ENCODE measurements at regions not wholly inside any gene's neighbourhood (a gene's known extent, or its start where the extent isn't known, plus 50 kb on each side); places are given as distances from the start of the nearest gene placed in this dataset.

DNA sequence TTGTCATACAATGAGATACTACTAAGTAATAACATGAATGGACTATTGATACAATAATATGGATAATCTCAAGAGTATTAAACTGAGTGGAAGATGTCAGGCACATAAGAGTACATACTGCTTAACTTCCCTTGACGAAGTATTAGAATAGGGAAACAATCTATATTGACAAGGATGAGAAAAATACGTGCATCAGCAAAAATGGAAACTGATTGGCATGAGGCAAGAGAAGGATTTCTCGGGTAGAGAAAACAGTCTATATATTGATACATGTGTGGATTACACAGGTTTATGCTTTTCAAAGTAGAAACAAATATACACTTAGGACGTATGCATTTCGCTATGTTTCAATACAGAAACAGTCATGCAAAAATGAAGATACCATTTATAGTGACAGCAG is 57.4 kb downstream of the PRR20E start:
- no peak for DNase-seq

DNA sequence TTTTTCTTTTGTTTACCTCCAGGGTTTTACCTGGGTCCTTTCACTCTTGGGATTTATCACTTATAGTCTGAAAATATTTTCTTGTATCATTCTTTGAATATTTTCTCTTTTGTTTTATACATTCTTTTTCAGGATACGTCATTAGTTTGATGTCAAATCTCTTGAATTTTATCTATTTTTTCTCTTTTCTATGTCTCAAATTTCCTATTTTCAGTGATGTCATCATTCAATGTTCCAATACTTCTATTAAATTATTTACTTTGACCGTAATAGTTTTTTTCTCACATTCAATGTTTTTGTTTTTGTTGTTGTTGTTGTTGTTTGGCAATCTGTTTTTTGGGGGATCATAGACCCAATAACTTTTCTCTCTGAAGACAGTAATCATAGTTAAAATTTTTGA is 83.5 kb downstream of the PRR20E start:
- DNase-seq, result no peak

- no peak for DNase-seq
Measured at GRCh38 chr13:57253551-57253950, 86.6 kb downstream of the PRR20E start.

DNA sequence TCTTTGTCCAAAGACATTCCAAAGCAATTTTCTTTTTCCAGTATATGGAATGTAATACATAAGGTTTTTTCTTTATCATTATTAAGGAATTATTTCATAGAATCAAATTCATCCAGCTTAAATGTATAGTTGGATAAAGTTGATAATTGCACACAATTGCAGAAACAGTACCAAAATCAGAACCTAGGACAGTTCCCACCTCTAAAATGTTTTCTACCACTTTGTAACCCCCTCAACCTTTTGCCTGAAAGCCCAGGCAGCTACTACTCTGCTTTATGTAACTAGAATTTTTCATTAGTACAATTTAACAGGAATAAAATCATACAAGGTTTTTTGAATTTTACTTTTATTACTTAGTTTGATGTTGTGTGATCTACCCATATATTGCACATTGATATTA is 98.0 kb downstream of the PRR20E start:
- DNase-seq, result no peak

DNA sequence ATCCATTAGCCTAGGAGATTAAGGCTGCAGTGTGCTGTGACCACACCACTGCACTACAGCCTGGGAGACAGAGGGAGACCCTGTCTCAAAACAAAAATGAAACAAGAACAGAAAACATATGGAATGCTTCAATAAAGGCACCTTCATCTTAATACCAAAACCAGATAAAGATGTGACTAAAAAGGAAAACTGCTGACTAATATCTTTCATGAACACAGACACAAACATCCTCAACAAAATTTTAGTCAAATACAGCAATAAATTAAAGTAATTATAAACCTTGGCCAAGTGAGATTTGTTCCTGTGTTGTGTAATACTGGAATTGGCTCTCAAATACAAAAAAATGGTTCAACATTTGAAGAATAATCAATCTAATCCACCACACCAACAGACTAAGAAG is 103.5 kb downstream of the PRR20E start:
- DNase-seq, result no peak

- DNase-seq, result peak in 1 of 5 experiments; percentile 11
Measured at GRCh38 chr13:57286511-57287098, 119.6 kb downstream of the PRR20E start.

DNA sequence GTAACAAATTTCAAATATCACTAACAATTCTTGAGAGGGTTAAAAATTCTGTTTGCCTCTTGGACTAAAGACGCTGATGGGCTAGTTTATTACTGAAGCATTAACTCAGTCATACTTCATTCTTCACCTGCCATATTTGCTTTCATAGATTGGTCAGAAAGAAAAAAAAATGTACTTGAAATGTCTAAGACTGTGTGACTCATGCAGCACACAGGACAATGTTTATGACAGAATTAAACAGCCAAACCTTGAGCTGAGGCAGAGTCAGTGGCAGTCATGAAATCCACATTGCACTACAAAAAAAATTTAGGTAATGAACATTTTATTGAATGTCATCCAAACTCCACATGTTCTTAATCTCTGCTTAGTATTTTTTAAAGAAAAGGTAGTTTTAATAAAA is 135.6 kb downstream of the PRR20E start:
- no peak for DNase-seq

GRCh38 chr13:57311009-57311586 is 144.1 kb downstream of the PRR20E start:
- no peak for DNase-seq

DNA sequence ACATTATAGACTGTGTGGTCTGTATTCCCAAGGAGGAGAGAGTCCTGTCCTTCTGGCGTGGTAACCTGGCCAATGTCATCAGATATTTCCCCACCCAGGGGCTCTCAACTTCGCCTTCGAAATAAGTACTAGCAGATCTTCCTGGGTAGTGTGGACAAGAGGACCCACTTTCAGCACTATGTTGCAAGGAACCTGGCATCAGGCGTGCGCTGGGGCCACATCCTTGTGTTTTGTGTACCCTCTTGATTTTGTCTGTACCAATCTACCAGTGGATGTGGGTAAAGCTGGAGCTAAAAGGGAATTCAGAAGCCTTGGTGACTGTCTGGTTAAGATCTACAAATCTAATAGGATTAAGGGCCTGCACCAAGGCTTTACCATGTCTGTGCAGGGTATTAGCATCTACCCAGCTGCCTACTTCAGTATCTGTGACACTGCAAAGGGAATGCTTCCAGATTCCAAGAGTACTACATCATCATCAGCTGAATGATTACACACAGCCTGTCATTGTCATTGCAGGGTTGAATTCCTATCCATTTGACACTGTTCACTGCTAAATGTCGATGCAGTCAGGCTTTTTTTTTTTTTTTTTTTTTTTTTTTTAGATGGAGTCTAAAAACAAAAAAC is 148.0 kb downstream of the PRR20E start:
- DNase-seq, result no peak

GRCh38 chr13:57326532-57326931 is 159.5 kb downstream of the PRR20E start:
- DNase-seq, result no peak

- no peak for DNase-seq
Measured at GRCh38 chr13:57340878-57341277, 173.9 kb downstream of the PRR20E start.

DNA sequence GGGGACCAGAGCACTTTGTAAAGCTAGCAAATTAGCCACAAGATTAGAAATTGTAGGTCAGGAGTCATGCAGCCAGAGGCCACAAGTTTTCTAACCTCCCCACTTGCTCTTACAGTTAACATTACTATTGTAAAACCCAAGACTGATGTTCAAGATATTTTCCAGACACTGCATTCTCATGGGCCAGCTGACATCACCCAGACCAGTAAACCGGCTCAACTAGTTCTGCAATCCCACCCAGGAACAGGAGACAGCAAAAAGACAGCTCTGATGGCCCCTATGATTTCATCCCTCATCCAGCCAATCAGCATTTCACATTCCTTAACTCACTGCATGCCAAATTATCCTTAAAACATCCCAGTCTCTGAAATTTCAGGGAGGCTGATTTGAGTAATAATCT is 178.5 kb downstream of the PRR20E start:
- no peak for DNase-seq

DNA sequence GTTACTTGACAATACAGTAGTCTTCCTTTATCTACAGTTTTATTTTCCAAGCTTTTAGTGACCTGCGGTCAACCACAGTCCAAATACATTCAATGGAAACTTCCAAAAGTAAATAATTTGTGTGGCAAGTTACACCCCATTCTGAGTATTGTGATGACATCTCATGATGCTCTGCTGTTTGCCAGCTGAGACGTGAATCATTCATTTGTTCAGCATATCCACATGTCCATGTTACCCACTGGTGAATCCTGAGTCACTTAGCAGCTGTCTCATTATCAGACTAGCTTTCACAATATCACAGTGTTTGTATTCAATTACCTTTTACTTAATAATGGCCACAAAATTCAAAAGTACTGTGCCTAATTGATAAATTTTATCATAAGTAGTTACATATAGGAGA is 179.8 kb downstream of the PRR20E start:
- no peak for DNase-seq

DNA sequence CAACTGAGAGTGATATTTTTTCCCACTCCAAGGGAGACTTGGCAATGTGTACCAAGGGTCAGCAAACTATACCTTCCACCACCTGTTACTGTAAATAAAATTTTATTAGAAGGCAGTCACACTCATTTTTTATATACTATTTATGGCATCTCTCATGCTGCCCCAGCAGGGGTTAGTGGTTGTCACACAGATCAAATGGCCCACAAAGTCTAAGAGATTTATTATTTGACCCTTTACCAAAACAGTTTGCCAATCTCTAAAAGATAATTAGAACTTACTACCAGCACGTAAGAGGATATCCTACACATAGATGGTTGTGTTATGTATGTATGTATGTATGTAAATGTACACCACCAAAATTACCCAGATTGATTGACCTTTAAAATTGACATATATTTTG is 185.1 kb downstream of the PRR20E start:
- no peak for DNase-seq

DNA sequence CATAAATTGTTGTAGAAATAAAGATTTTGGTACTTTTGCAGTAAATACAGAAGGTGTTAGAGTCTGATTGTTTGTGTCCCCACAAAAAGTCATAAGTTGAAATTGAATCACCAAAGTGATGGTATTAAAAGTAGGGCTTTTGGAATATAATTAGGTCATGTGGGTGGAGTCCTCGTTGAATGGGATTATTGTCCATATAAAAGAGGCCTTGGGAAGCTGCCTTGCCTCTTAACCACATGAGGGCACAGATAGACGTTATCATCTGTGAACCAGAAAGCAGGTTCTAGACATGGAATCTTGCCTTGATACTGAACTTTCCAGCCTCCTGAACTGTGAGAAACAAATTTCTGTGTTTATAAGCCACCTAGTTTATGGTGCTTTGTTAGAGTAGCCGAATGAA is 186.8 kb downstream of the PRR20E start:
- DNase-seq, result no peak

- no peak for DNase-seq
Measured at GRCh38 chr13:57375876-57376275, 208.9 kb downstream of the PRR20E start.

DNA sequence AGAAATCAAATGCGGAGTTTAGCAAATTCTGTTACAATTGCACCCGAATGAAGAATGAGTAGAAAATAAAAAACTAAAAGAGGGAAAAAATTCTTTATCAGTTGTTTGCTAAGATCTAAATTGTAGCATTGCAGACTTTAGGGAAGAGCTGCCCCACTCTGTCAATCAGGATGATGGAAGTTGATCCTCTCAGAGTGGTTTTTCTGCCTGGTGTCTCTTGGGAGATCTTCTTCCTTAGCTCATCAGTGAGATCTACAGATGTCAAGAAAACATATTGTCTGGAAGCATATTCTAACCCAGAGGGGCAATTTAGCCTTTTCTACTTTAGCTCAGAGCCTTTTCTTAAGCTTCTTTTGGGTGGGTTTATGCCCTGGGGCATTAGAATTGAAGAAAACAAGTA is 223.2 kb upstream of the PCDH17 start:
- DNase-seq, result no peak

GRCh38 chr13:57409121-57409520 is 222.4 kb upstream of the PCDH17 start:
- no peak for DNase-seq

- DNase-seq, result no peak
Measured at GRCh38 chr13:57409656-57410055, 221.9 kb upstream of the PCDH17 start.

DNA sequence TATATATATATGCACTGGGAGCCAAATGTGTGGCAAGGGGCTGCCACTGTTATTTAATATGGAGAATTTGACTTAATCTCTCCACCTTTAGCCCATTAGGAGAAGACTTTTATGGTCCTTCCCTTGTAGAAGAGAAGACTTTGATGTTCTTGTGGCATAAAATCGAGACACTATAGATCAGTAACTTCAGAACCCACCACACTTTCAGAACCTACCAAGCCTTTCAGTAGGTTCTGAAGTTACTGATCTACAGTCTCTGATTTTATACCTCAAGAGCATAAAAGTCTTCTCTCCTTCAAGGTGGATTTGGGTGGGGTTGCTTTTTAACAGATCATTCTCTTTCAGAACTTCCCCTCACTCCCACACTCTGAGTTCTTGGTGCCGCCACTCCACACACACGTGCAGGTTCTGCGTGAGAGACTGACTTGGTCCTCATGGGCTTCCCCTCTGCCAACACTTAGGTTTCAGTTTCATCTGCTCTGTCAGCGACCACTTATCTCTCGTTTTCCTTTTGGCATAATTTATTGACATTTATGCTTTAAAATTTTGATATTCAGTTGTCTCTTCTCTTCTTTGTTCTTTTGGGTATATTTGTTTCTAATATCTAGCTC is 213.4 kb upstream of the PCDH17 start:
- DNase-seq, result no peak

DNA sequence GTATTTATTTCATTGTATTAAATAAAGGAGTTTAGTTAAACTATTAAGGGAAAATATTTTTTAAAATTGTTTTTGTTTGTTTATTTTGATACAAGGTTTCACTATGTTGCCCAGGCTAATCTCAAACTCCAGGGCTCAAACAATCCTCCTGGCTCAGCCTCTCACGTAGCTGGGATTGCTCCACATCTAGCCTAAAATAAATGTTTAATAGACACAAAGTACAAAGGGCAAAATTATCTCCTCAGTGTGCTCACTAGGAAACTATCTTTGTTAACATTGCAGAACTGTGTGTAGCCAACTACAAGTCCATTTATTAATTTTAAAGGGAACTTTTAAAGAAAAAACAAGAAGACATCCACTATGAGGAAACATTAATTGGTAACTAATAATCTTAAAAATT is 207.2 kb upstream of the PCDH17 start:
- no peak for DNase-seq

DNA sequence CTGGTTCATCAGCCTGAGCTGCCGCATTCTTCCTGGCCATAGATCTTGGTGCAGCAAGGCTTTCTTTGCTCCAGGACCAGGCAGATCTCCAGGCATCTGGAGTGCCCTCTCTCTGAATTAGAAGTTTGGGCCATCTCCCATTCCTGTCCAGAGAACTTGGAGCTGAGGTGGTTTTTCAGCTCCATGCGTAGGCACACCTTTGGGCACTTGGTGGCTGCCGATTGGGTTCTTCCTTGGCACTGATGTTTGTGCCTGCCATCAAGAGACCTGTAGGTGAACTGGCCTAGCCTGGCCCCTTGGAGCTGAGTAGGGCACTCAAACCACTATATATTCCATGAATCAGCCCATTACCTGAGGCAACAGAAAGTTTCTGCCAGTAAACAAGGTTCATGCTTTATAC is 206.0 kb upstream of the PCDH17 start:
- no peak for DNase-seq

DNA sequence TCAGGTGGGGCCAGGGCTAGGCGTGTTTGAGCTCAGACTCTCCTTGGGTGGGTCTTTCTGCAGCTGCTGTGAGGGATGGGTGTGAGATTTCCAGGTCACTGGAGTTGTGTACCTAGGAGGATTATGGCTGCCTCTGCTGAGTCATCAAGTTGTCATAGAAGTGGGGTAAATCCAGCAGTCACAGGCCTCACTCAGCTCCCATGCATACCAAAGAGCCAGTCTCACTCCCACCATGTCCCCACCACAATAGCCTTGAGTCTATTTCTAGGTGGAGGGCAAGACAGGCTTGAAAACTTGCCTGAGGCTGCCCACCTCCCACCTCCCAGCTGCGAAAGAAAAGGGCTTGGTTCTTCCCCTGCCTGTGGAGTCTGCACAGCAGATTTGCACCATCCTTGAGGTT is 194.0 kb upstream of the PCDH17 start:
- DNase-seq, result no peak

DNA sequence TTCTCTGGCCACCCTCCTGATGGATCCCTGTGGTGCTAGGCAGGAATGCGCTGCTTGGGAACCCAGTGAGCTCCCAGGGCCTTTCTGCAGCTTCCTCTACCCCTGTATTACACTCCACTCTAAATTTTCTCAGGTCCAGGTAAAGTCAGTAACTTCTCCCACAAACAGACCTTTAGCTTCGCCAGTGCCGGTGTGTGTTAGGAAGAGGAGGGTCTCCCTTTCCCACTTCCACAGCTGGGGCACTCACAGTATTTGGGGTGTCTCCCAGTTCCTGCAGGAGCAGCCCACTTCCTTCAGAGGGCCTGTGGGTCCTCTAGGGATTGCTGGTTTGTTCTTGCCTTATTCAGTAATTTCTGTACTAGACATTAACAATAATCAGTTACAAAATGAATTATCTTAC is 193.5 kb upstream of the PCDH17 start:
- no peak for DNase-seq

Measured in T-helper 2 cell (primary cell).